Glutamatergic neuron (in vitro differentiated cells): ENCODE measurements at regions not wholly inside any gene's neighbourhood (a gene's known extent, or its start where the extent isn't known, plus 50 kb on each side); places are given as distances from the start of the nearest gene placed in this dataset.

Experiments used
- DNase-seq: peaks from one replicate; pipeline ENCODE4 v3.0.0; 2022
- H3K27ac Mint-ChIP-seq: one replicate; pipeline ENCODE4 v1.8.0; 2020; ENCODE audit warnings: mild to moderate bottlenecking, mixed read lengths, inconsistent platforms; ENCODE audit not compliant: unreplicated experiment
- H3K27me3 Mint-ChIP-seq: one replicate; pipeline ENCODE4 v1.8.0; 2020; ENCODE audit warnings: mild to moderate bottlenecking, moderate library complexity, mixed read lengths, inconsistent platforms; ENCODE audit not compliant: unreplicated experiment
- H3K36me3 Mint-ChIP-seq: one replicate; pipeline ENCODE4 v1.8.0; 2020; ENCODE audit warnings: mild to moderate bottlenecking, mixed read lengths, inconsistent platforms; ENCODE audit not compliant: unreplicated experiment
- H3K4me1 Mint-ChIP-seq: one replicate; pipeline ENCODE4 v1.8.0; 2020; ENCODE audit warnings: mild to moderate bottlenecking, low read depth, mixed read lengths, inconsistent platforms; ENCODE audit not compliant: unreplicated experiment
- H3K4me3 Mint-ChIP-seq: one replicate; pipeline ENCODE4 v1.8.0; 2020; ENCODE audit warnings: mild to moderate bottlenecking, mixed read lengths, inconsistent platforms; ENCODE audit not compliant: unreplicated experiment
- H3K9me3 Mint-ChIP-seq: one replicate; pipeline ENCODE4 v1.8.0; 2020; ENCODE audit warnings: mild to moderate bottlenecking, moderate library complexity, mixed read lengths, inconsistent platforms; ENCODE audit not compliant: unreplicated experiment
- TF ChIP-seq, protein P1 (sequence below): fragments of 200-600 bp; sonication (generic); IDR thresholded peaks from one replicate; pipeline ENCODE4 v1.5.0; 2021; ENCODE audit not compliant: partially characterized antibody, unreplicated experiment

DNA sequence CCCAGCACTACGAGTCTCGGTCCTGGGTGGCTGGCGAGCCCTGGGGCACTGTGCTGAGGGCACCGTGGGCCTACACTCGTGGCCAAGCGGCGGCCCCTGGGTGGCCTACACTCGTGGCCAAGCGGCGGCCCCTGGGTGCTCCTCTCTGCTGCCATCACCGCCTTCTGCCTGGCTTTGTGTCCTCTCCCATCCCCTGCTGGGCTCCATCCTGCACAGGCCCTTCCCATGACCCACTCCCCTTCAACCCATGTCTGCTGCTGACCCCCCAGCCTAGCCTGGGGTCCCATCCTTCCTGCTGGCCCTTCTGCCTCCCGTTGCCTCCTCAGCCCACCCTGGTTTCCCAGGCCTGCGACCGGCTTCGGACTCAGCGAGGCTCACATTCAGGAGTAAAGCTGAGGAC lies 87.4 kb upstream of the CLDN5 start:
- peaks cover 2% of the 10 kb centered on the region for H3K4me1 Mint-ChIP-seq
- peaks cover 1% of the 10 kb centered on the region for H3K27me3 Mint-ChIP-seq
- DNase-seq = no peak
- TF ChIP-seq, protein P1, sequence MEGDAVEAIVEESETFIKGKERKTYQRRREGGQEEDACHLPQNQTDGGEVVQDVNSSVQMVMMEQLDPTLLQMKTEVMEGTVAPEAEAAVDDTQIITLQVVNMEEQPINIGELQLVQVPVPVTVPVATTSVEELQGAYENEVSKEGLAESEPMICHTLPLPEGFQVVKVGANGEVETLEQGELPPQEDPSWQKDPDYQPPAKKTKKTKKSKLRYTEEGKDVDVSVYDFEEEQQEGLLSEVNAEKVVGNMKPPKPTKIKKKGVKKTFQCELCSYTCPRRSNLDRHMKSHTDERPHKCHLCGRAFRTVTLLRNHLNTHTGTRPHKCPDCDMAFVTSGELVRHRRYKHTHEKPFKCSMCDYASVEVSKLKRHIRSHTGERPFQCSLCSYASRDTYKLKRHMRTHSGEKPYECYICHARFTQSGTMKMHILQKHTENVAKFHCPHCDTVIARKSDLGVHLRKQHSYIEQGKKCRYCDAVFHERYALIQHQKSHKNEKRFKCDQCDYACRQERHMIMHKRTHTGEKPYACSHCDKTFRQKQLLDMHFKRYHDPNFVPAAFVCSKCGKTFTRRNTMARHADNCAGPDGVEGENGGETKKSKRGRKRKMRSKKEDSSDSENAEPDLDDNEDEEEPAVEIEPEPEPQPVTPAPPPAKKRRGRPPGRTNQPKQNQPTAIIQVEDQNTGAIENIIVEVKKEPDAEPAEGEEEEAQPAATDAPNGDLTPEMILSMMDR = no peak
- no peak overlapping the region for H3K27ac Mint-ChIP-seq
- H3K9me3 Mint-ChIP-seq = peaks cover 5% of the 10 kb centered on the region
- H3K36me3 Mint-ChIP-seq = no peaks in the 10 kb centered on the region
- no peak overlapping the region for H3K4me3 Mint-ChIP-seq

DNA sequence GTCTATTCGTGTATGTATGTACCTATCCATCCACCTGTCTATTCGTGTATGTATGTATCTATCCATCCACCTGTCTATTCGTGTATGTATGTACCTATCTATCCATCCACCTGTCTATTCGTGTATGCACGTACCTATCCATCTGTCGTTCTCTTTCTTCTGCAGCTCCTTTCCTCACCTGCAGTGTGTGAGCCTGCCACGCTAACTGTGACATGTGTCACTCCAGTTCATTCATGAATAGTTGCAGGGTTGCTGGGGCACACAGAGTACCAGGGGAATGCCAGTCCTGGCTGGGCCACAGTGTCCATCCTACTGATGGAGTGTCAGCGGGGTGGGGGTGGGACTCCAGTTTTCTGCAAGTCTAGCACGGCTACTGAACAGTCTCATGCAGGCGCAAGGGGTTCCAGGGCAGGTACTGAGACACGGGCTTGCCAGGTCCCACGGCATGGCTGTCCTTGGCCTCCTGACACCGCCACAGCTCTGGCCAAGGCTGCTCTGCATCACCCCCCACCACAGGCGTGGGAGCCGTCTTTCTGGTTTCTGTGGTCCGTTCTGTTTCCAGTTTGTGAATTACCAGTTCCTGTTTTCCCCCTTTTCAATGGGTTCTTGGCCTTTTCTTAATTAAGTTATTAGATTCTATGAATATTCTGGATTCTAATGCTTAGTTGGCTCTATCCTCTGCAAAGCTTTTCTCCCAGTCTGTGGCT lies 88.8 kb upstream of the CLDN5 start:
- Mint-ChIP-seq H3K9me3 (peaks cover 4% of the 10 kb centered on the region), H3K4me3 (no peak overlapping the region), H3K36me3 (no peaks in the 10 kb centered on the region), H3K27me3 (no peaks in the 10 kb centered on the region), H3K4me1 (peaks cover 2% of the 10 kb centered on the region), H3K27ac (no peak overlapping the region)
- TF ChIP-seq, protein P1 = no peak
- DNase-seq = no peak

DNA sequence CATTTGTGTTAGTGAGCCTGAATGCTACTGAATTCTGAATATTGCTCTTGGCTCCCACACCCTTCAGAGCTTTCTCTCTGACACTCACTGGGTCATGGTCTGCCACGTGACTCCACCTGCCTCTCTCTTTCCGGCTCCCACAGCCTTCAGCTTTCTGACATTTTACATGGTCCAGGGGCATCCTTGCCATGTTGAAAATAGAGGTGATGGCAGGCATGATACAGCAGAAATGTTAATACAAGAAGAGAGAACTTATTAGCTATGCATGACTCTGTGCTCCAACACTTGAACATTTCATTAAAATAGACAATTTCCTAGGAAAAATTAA lies 90.3 kb upstream of the CLDN5 start:
- DNase-seq = no peak
- Mint-ChIP-seq H3K27me3 (peaks cover 2% of the 10 kb centered on the region), H3K36me3 (no peaks in the 10 kb centered on the region), H3K4me3 (no peak overlapping the region), H3K4me1 (peaks cover 4% of the 10 kb centered on the region), H3K27ac (no peak overlapping the region), H3K9me3 (peaks cover 5% of the 10 kb centered on the region)
- TF ChIP-seq, protein P1 = no peak

DNA sequence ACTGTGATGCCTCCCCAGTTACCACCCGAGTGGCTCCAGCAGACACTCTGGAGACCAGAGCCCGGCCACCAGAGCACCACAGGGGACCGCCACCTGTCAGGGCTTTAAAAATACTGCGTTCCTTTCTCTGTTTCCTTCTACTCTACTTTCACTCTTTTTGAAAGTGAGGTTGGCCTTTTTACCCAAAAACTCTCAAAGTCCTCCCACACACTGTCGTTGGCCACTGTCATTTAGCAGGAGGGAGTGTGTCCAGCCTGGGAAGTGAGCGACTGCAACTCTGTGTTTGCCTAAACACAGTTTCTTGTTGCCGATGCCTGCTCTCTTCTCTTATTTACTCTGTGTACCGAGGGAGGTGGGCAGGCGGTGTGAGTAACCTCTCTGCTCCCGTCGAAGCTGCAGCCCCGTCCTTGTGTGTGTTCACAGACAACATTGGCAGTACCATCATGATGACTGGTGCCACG lies 90.8 kb upstream of the CLDN5 start:
- Mint-ChIP-seq H3K36me3 (no peaks in the 10 kb centered on the region), H3K4me3 (no peak overlapping the region), H3K27ac (no peak overlapping the region), H3K9me3 (peaks cover 7% of the 10 kb centered on the region), H3K27me3 (peaks cover 3% of the 10 kb centered on the region), H3K4me1 (peaks cover 5% of the 10 kb centered on the region)
- TF ChIP-seq, protein P1 = no peak
- DNase-seq = no peak

DNA sequence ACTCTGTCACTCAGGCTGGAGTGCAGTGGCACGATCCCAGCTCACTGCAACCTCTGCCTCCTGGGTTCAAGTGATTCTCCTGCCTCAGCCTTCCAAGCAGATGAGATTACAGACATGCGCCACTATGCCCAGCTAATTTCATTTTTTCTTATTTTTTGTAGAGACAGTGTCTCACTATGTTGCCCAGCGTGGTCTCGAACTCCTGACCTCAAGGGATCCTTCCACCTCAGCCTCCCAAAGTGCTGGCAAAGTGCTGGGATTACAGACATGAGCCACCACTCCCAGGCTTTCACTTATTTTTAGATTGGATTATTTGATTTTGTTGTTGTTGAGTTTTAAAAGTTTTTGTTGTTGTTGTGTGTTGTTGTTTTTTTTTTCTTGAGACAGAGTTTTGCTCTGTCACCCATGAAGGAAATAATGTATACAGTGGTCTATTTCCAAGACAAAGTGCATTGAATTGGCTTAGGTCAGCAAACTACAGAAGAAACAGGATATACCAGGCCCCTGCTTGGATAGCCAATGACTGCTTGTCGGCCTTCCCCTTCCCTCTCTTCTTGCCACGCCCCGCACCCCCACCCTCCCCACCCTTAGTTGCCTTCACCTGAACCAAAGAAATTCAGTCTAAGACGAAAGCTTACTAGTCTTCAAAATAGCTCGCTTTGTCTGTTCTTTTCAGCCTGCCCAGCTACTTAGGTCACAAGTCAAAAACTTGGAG lies 91.8 kb upstream of the CLDN5 start:
- peaks cover 3% of the 10 kb centered on the region for H3K27me3 Mint-ChIP-seq
- no peaks in the 10 kb centered on the region for H3K36me3 Mint-ChIP-seq
- H3K4me1 Mint-ChIP-seq = peaks cover 5% of the 10 kb centered on the region
- TF ChIP-seq, protein P1 = no peak
- no peak overlapping the region for H3K4me3 Mint-ChIP-seq
- no peak for DNase-seq
- peaks cover 7% of the 10 kb centered on the region for H3K9me3 Mint-ChIP-seq
- H3K27ac Mint-ChIP-seq = no peak overlapping the region
